CD8-positive, alpha-beta memory T cell (primary cell): ENCODE measurements at regions not wholly inside any gene's neighbourhood (a gene's known extent, or its start where the extent isn't known, plus 50 kb on each side); places are given as distances from the start of the nearest gene placed in this dataset.

ENCODE experiments used
- CTCF ChIA-PET: fragments of 350-600 bp; sonication (Branson Sonifier 250); formaldehyde crosslinking; loops from one replicate; lab custom pipeline; 2021; ENCODE audit warnings: antibody characterized with exemption; lab: Charles Lee
- POLR2A ChIA-PET: fragments of 350-600 bp; sonication (Branson Sonifier 250); formaldehyde crosslinking; loops from one replicate; lab custom pipeline; 2021; ENCODE audit warnings: antibody characterized with exemption; lab: Charles Lee
- DNase-seq, 5 donors: peaks; one replicate each; pipeline versions ENCODE4 v3.0.0 to v3.0.0-alpha.2; 2020 to 2022; ENCODE audit warnings: mixed read lengths in 1 of 5
- H3K27ac ChIP-seq: one replicate; pipeline ENCODE4 v1.7.0; 2013; ENCODE audit warnings: low read depth, mild to moderate bottlenecking, low read length, moderate library complexity
- H3K27me3 ChIP-seq: 2 replicates; pipeline ENCODE4 v1.7.0; 2013; ENCODE audit warnings: low read length, mild to moderate bottlenecking; ENCODE audit not compliant: insufficient read depth, poor library complexity, severe bottlenecking
- H3K36me3 ChIP-seq: 2 replicates; pipeline ENCODE4 v1.7.0; 2013; ENCODE audit warnings: mild to moderate bottlenecking, low read length, moderate library complexity; ENCODE audit not compliant: insufficient read depth
- H3K4me1 ChIP-seq: 2 replicates; pipeline ENCODE4 v1.7.0; 2013; ENCODE audit warnings: mild to moderate bottlenecking, low read length, moderate library complexity; ENCODE audit not compliant: insufficient read depth
- H3K4me3 ChIP-seq: 2 replicates; pipeline ENCODE4 v1.7.0; 2013; ENCODE audit warnings: mild to moderate bottlenecking, low read length
- H3K9me3 ChIP-seq: 2 replicates; pipeline ENCODE4 v1.7.0; 2013; ENCODE audit warnings: mild to moderate bottlenecking, low read length
- H3K27ac Mint-ChIP-seq, 8 donors: one replicate each; pipeline ENCODE4 v1.8.0; 2020 to 2021; ENCODE audit warnings: mixed read lengths in 8 of 8, mild to moderate bottlenecking in 6 of 8, inconsistent platforms in 3 of 8, moderate library complexity in 3 of 8
- H3K27me3 Mint-ChIP-seq, 2 donors: one replicate each; pipeline ENCODE4 v1.8.0; 2020 to 2021; ENCODE audit warnings: mixed read lengths in 2 of 2, mild to moderate bottlenecking in 1 of 2, moderate library complexity in 1 of 2
- H3K36me3 Mint-ChIP-seq, 3 donors: one replicate each; pipeline ENCODE4 v1.8.0; 2020 to 2021; ENCODE audit warnings: mixed read lengths in 3 of 3, inconsistent platforms in 1 of 3, mild to moderate bottlenecking in 1 of 3
- H3K4me1 Mint-ChIP-seq, 3 donors: one replicate each; pipeline ENCODE4 v1.8.0; 2020 to 2021; ENCODE audit warnings: mixed read lengths in 3 of 3, inconsistent platforms in 1 of 3, mild to moderate bottlenecking in 1 of 3
- H3K4me3 Mint-ChIP-seq, 7 donors: one replicate each; pipeline ENCODE4 v1.8.0; 2020 to 2021; ENCODE audit warnings: mixed read lengths in 7 of 7, mild to moderate bottlenecking in 6 of 7, moderate library complexity in 4 of 7, inconsistent platforms in 2 of 7
- H3K9me3 Mint-ChIP-seq, 5 donors: one replicate each; pipeline ENCODE4 v1.8.0; 2020 to 2022; ENCODE audit warnings: mixed read lengths in 5 of 5, mild to moderate bottlenecking in 3 of 5, moderate library complexity in 2 of 5, inconsistent platforms in 1 of 5

DNA sequence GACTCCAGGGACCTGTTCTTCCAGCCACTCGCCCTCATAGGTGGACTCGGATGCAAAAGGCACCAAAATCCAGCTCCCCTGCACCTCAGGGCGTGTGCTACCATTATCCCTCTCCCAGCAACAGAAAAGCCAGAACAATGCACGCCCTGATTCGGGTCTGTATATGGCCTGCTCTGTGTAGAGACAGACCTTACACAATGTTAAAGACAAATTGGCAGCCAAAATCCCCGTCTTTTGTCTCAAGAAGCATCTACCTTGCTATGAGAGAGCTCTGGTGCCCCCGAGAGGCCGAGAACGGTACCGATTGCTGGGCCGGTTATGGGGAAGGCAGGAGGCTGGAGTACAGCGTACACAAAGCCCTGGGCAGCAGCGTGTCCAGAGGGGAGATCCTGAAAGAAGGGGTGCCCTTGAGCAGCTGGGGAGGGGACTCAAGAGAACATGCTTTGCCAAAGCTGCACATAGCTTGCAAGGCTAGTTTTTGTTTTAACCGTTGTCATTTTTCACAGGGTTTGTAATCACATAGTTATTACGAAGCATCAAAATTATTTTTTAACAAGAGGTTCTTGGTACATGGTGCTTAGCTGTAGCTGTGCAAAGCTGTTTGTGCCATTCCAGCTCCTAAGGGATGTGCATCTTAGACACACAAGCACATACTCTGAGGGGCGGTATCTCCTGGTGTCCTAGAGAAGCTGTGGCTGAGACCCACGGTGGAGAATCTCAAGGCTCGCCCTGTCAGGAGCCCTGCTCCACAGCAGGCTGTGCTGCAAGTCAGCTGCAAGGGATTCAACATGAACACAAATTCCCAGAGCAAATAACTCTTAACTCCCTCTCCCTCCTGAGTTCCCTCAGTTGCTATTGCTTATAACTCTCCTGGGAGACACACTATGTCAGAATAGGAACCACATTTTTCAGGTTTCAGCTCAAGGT is 461.5 kb upstream of the PPP2R3A start:
- DNase-seq = no peak
- no peaks in the 10 kb centered on the region for H3K9me3 ChIP-seq
- no peak overlapping the region for H3K4me3 ChIP-seq
- Mint-ChIP-seq H3K9me3 (peaks cover 0 to 13% (median 5%) of the 10 kb centered on the region in 5 donors), H3K27me3 (peaks cover 2 to 4% of the 10 kb centered on the region in 2 donors), H3K4me3 (no peak overlapping the region), H3K4me1 (no peaks in the 10 kb centered on the region), H3K36me3 (no peaks in the 10 kb centered on the region), H3K27ac (no peak overlapping the region)
- H3K27ac ChIP-seq = no peak overlapping the region
- no peaks in the 10 kb centered on the region for H3K36me3 ChIP-seq
- no peaks in the 10 kb centered on the region for H3K4me1 ChIP-seq
- ChIA-PET POLR2A (no interaction called here), CTCF (no interaction called here)
- no peaks in the 10 kb centered on the region for H3K27me3 ChIP-seq

DNA sequence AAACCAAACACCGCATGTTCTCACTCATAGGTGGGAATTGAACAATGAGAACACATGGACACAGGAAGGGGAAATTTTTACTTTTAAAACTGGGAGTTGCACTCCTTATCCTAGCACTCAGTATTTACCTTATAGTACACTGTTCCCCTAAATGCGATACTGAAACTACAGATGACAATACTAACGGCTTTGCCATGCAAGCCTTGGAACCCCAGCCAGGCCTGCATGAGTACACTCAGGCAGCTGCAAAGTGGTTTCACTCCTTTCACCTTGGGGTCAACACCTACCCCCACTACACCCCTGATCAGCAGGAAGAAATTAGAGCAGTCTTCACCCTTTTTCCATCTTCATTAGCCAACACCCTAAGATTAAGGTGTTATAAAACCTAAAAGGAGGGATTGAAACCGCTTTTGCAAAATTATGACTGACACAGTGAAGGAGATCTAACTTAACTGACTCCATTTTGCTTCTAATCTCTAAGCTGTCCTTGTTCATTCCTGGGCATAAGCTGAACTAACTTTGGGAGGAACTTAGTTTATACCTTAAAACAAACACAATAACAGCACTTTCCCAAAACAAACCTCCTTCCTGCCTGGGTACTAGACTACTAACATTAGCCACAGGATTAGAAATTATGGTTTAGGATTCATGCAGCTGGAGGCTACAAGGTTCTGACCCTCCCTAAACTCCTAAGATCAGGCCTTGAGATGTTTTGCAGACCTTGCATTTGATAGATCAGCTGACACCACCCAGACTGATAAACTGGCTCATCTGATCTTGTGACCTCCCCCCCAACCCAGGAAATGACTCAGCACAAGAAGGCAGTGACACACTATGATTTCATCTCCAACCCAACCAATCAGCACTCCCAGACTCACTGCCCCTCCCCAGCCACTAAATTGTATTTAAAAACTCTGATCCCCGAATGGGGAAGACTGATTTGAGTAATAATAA is 452.1 kb upstream of the PPP2R3A start:
- DNase-seq = no peak
- ChIA-PET POLR2A (no interaction called here), CTCF (no interaction called here)
- Mint-ChIP-seq H3K27ac (no peak overlapping the region), H3K27me3 (peaks cover 0 to 2% of the 10 kb centered on the region in 2 donors), H3K36me3 (no peaks in the 10 kb centered on the region), H3K4me3 (no peak overlapping the region), H3K4me1 (no peaks in the 10 kb centered on the region), H3K9me3 (peaks cover 0 to 20% (median 5%) of the 10 kb centered on the region in 5 donors)
- Histone ChIP-seq H3K36me3 (no peaks in the 10 kb centered on the region), H3K27me3 (no peaks in the 10 kb centered on the region), H3K4me3 (no peak overlapping the region), H3K9me3 (no peaks in the 10 kb centered on the region), H3K27ac (no peak overlapping the region), H3K4me1 (no peaks in the 10 kb centered on the region)

DNA sequence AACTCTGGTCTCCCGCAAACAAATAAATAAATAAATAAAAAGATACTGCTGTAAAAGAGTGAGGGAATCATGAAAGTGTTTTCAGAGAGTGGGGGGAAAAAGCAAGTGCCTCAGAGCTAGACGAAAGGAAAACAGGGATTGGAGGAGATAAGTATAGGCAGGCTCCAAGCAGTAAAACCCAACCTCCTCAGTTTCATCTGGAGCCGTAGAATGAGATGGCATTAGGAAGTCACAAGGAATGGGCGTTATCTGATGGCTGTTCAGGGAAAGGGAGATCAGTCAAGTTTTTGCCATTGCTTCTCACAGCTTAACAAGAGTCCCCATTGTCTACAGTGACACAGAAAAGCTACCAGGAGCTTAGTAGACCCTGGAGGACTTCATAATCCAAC is 451.5 kb upstream of the PPP2R3A start:
- no peaks in the 10 kb centered on the region for H3K36me3 ChIP-seq
- H3K27me3 ChIP-seq = no peaks in the 10 kb centered on the region
- Mint-ChIP-seq H3K9me3 (peaks cover 0 to 16% (median 4%) of the 10 kb centered on the region in 5 donors), H3K36me3 (no peaks in the 10 kb centered on the region), H3K4me3 (no peak overlapping the region), H3K27me3 (peaks cover 3 to 4% of the 10 kb centered on the region in 2 donors), H3K27ac (no peak overlapping the region), H3K4me1 (no peaks in the 10 kb centered on the region)
- H3K4me3 ChIP-seq = no peak overlapping the region
- CTCF ChIA-PET = no interaction called here
- no peaks in the 10 kb centered on the region for H3K4me1 ChIP-seq
- no peak overlapping the region for H3K27ac ChIP-seq
- DNase-seq = no peak
- no peaks in the 10 kb centered on the region for H3K9me3 ChIP-seq
- POLR2A ChIA-PET = no interaction called here

DNA sequence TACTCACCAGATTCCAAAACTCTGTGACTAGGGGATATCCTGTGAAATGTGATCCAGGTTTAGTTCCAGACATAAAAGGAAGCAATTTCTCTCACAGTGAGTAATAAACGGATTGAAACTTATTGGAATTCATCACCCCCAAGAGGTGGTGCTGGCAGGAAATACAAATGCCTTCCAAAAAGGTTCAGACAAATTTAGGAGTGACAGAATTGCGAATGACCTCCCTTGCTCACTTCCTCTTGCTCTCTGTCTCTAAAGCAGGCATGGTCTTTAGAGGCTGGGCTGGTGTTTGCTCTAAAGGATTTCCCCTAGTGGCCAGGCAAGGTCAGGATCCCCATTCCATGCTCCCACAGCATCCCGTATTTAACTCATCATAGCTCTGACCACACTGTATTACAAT is 449.4 kb upstream of the PPP2R3A start:
- H3K4me1 ChIP-seq = no peaks in the 10 kb centered on the region
- H3K9me3 ChIP-seq = no peaks in the 10 kb centered on the region
- H3K27ac Mint-ChIP-seq = no peak overlapping the region
- no peak overlapping the region for H3K4me3 ChIP-seq
- CTCF ChIA-PET = no interaction called here
- H3K27me3 ChIP-seq = no peaks in the 10 kb centered on the region
- H3K36me3 Mint-ChIP-seq = no peaks in the 10 kb centered on the region
- POLR2A ChIA-PET = no interaction called here
- DNase-seq = no peak
- peaks cover 0 to 11% (median 5%) of the 10 kb centered on the region in 5 donors for H3K9me3 Mint-ChIP-seq
- H3K27me3 Mint-ChIP-seq = peaks cover 8% of the 10 kb centered on the region in 2 donors
- no peaks in the 10 kb centered on the region for H3K4me1 Mint-ChIP-seq
- H3K36me3 ChIP-seq = no peaks in the 10 kb centered on the region
- no peak overlapping the region for H3K27ac ChIP-seq
- no peak overlapping the region for H3K4me3 Mint-ChIP-seq

DNA sequence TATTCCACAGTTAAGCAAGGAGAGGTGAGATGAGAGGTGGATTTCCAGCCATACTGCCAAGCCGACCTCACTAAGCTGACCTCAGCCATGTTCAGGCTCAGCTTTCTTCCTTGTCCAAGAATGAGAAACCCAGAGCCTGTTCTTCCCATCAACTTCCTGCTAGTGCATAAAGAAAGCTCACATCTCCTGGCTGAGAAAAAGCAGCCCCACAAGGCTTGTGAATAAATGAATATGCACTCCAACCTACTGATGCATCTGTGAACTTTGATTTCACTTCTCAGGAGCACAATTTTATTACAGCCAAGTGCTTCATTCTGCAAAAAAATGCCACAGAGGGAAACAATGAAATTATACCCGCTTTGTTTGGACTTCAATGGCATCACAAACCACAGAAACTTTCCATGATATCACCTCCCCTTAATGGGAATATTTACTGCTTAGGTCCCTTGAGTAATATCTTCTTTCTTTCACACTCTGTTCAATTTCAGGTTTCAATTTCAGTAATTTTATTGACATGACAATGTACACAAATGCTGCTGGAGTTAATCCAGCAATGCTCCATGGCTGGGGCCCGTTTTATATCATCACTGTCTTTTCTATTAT is 437.0 kb upstream of the PPP2R3A start:
- ChIA-PET CTCF (no interaction called here), POLR2A (no interaction called here)
- Mint-ChIP-seq H3K36me3 (no peaks in the 10 kb centered on the region), H3K27me3 (no peaks in the 10 kb centered on the region), H3K9me3 (peaks cover 0 to 8% (median 3%) of the 10 kb centered on the region in 5 donors), H3K27ac (no peak overlapping the region), H3K4me3 (no peak overlapping the region), H3K4me1 (no peaks in the 10 kb centered on the region)
- H3K4me1 ChIP-seq = no peaks in the 10 kb centered on the region
- H3K27ac ChIP-seq = no peak overlapping the region
- no peak overlapping the region for H3K4me3 ChIP-seq
- DNase-seq = no peak
- H3K9me3 ChIP-seq = no peaks in the 10 kb centered on the region
- no peaks in the 10 kb centered on the region for H3K27me3 ChIP-seq
- H3K36me3 ChIP-seq = no peaks in the 10 kb centered on the region

DNA sequence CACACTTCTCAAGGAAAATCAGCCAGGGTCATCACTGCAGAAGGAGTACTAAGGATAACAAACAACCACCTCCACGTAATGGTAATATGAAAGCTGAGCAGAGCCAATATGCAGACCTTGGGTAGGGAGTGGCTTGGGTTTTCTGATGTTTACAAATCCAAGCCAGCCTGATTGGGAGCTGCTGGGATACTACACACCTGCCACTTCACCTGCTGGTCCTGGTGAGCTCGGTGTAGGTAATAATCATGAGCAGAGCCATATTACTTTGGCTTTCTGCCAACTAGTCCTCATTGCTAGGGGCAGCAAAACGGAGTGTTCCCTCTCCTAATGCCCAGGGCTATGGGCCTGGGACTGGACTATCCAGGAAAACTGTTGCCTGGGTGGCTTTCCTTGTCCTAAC is 433.5 kb upstream of the PPP2R3A start:
- Mint-ChIP-seq H3K36me3 (no peaks in the 10 kb centered on the region), H3K27ac (no peak overlapping the region), H3K27me3 (no peaks in the 10 kb centered on the region), H3K4me1 (no peaks in the 10 kb centered on the region), H3K9me3 (peaks cover 0 to 7% (median 3%) of the 10 kb centered on the region in 5 donors), H3K4me3 (no peak overlapping the region)
- no peak overlapping the region for H3K4me3 ChIP-seq
- POLR2A ChIA-PET = no interaction called here
- CTCF ChIA-PET = no interaction called here
- DNase-seq = no peak
- H3K9me3 ChIP-seq = no peaks in the 10 kb centered on the region
- H3K27me3 ChIP-seq = no peaks in the 10 kb centered on the region
- H3K27ac ChIP-seq = no peak overlapping the region
- H3K36me3 ChIP-seq = no peaks in the 10 kb centered on the region
- H3K4me1 ChIP-seq = no peaks in the 10 kb centered on the region

DNA sequence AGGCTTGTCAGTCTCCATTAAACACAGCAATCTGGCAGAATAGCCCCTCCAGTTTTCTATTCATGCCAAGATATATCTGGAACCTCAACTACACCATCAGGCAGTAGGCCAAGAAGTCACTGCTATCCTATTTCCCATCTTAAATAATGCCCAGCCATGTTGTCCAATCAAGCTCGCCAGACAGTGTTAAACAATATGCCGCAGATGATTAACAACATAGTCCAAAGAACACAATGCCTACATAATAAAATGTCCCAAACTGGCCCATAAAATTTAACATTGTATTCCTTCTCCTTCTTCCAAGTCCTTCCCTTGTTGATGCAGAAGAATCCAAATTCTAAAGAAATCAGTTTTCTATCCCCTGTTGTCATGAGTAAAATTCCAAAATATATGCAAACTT is 427.4 kb upstream of the PPP2R3A start:
- Histone ChIP-seq H3K27ac (no peak overlapping the region), H3K36me3 (no peaks in the 10 kb centered on the region), H3K9me3 (no peaks in the 10 kb centered on the region), H3K4me1 (no peaks in the 10 kb centered on the region), H3K4me3 (no peak overlapping the region), H3K27me3 (no peaks in the 10 kb centered on the region)
- peaks cover 0 to 7% (median 4%) of the 10 kb centered on the region in 5 donors for H3K9me3 Mint-ChIP-seq
- no peak overlapping the region for H3K4me3 Mint-ChIP-seq
- H3K36me3 Mint-ChIP-seq = no peaks in the 10 kb centered on the region
- ChIA-PET CTCF (no interaction called here), POLR2A (no interaction called here)
- DNase-seq = no peak
- no peak overlapping the region for H3K27ac Mint-ChIP-seq
- H3K4me1 Mint-ChIP-seq = no peaks in the 10 kb centered on the region
- no peaks in the 10 kb centered on the region for H3K27me3 Mint-ChIP-seq

DNA sequence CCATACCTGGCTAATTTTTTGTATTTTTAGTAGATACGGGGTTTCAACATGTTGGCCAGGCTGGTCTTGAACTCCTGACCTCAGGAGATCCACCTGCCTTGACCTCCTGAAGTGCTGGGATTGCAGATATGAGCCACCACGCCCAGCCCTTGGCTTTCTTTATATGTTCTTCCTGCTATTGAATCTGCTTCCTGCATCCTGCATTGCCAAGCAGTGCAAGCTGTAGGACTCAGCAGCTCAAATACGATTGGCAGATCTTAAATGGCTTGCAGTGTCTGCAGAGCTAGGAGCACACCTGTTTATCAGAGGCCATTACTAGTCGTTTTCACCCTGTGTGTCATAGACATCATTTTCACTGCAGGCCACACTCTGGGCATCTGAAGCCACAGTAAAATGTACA is 426.2 kb upstream of the PPP2R3A start:
- no peaks in the 10 kb centered on the region for H3K27me3 ChIP-seq
- H3K27ac Mint-ChIP-seq = no peak overlapping the region
- CTCF ChIA-PET = no interaction called here
- no peak overlapping the region for H3K27ac ChIP-seq
- no peaks in the 10 kb centered on the region for H3K36me3 ChIP-seq
- H3K4me3 Mint-ChIP-seq = no peak overlapping the region
- DNase-seq = no peak
- no peaks in the 10 kb centered on the region for H3K4me1 Mint-ChIP-seq
- no peaks in the 10 kb centered on the region for H3K4me1 ChIP-seq
- peaks cover 3 to 7% (median 4%) of the 10 kb centered on the region in 5 donors for H3K9me3 Mint-ChIP-seq
- H3K4me3 ChIP-seq = no peak overlapping the region
- no peaks in the 10 kb centered on the region for H3K9me3 ChIP-seq
- POLR2A ChIA-PET = no interaction called here
- no peaks in the 10 kb centered on the region for H3K27me3 Mint-ChIP-seq
- H3K36me3 Mint-ChIP-seq = no peaks in the 10 kb centered on the region
